OCI-LY7 (cell line): ENCODE measurements at regions not wholly inside any gene's neighbourhood (a gene's known extent, or its start where the extent isn't known, plus 50 kb on each side); places are given as distances from the start of the nearest gene placed in this dataset.

Experiments
- BruUV-seq: library from RNA; stranded (reverse); fragments of 400-500 nt; replicated peaks from 2 replicates; lab custom pipeline; 2021; lab: Mats Ljungman, UMichigan
- CTCF ChIA-PET: fragments of 300-600 bp; sonication (Branson Sonifier 250); formaldehyde crosslinking; loops from one replicate; lab custom pipeline; 2022; ENCODE audit warnings: antibody characterized with exemption; ENCODE audit not compliant: unreplicated experiment; lab: Charles Lee
- POLR2A ChIA-PET: fragments of 300-600 bp; sonication (Branson Sonifier 250); formaldehyde crosslinking; loops from one replicate; lab custom pipeline; 2022; ENCODE audit warnings: antibody characterized with exemption; lab: Charles Lee
- DNase-seq: peaks from one replicate; pipeline ENCODE4 v3.0.0-alpha.2; 2015; ENCODE audit warnings: low spot score
- H2AFZ ChIP-seq: fragments of 200-600 bp; sonication (generic), shearing (Covaris generic); 2 replicates; pipeline ENCODE4 v1.6.1; 2014; ENCODE audit warnings: mild to moderate bottlenecking, antibody characterized with exemption, low read length, moderate library complexity
- H3K27ac ChIP-seq: fragments of 200-600 bp; sonication (generic); 2 replicates; pipeline ENCODE4 v1.5.1; 2014; ENCODE audit warnings: mixed run types, low read depth, mild to moderate bottlenecking, moderate library complexity, low read length, inconsistent platforms; ENCODE audit not compliant: poor library complexity, severe bottlenecking
- H3K36me3 ChIP-seq: fragments of 200-600 bp; sonication (generic); 2 replicates; pipeline ENCODE4 v1.6.1; 2014; ENCODE audit warnings: mild to moderate bottlenecking, antibody characterized with exemption, low read length, moderate library complexity, mixed read lengths; ENCODE audit not compliant: insufficient read depth
- H3K4me1 ChIP-seq: fragments of 200-600 bp; sonication (generic); 2 replicates; pipeline ENCODE4 v1.5.1; 2014; ENCODE audit warnings: mild to moderate bottlenecking, low read length; ENCODE audit not compliant: insufficient read depth, poor library complexity, severe bottlenecking
- H3K4me2 ChIP-seq: fragments of 200-600 bp; sonication (generic); 2 replicates; pipeline ENCODE4 v1.6.1; 2014; ENCODE audit warnings: mild to moderate bottlenecking, low read length
- H3K4me3 ChIP-seq: fragments of 200-600 bp; sonication (generic); 2 replicates; pipeline ENCODE4 v1.5.1; 2014; ENCODE audit warnings: mild to moderate bottlenecking, low read depth, low read length; ENCODE audit not compliant: poor library complexity, severe bottlenecking
- H3K79me2 ChIP-seq: fragments of 200-600 bp; sonication (generic); 2 replicates; pipeline ENCODE4 v1.6.1; 2016; ENCODE audit warnings: low read depth, mild to moderate bottlenecking, low read length, moderate library complexity, mixed read lengths; ENCODE audit not compliant: insufficient read depth
- H3K9me2 ChIP-seq: fragments of 200-600 bp; sonication (generic); 2 replicates; pipeline ENCODE4 v1.6.1; 2016; ENCODE audit warnings: mild to moderate bottlenecking, low read length, mixed read lengths; ENCODE audit not compliant: insufficient read depth
- H3K9me3 ChIP-seq: fragments of 200-600 bp; sonication (generic); 2 replicates; pipeline ENCODE4 v1.6.1; 2014; ENCODE audit warnings: mild to moderate bottlenecking, mixed run types, low read length, mixed read lengths
- H4K20me1 ChIP-seq: fragments of 200-600 bp; sonication (generic); 2 replicates; pipeline ENCODE4 v1.6.1; 2014; ENCODE audit warnings: mild to moderate bottlenecking, antibody characterized with exemption, low read length, moderate library complexity, mixed read lengths; ENCODE audit not compliant: insufficient read depth
- CTCF ChIP-seq: fragments of 200-600 bp; sonication (generic); conservative IDR thresholded peaks from 2 replicates; pipeline ENCODE4 v1.5.1; 2014; ENCODE audit warnings: mild to moderate bottlenecking, antibody characterized with exemption, low read length, moderate library complexity, mixed read lengths
- EZH2phosphoT487 ChIP-seq: fragments of 200-600 bp; sonication (generic); IDR thresholded peaks from 2 replicates; pipeline ENCODE4 v1.6.1; 2018; ENCODE audit warnings: low read depth, borderline replicate concordance, mild to moderate bottlenecking, mixed run types, antibody characterized with exemption, low read length, moderate library complexity, mixed read lengths
- intact Hi-C: fragments of 100-400 bp; cut with micrococcal nuclease; formaldehyde crosslinking; loops from one replicate; pipeline ENCODE4 v1.10.0; 2022; ENCODE audit not compliant: unreplicated experiment

- no peak for DNase-seq
- no peak for TF ChIP-seq CTCF
- no peak for TF ChIP-seq EZH2phosphoT487
- Histone ChIP-seq H3K4me3 (no peak overlapping the region), H3K4me2 (no peak overlapping the region), H3K79me2 (no peaks in the 10 kb centered on the region), H3K9me2 (no peaks in the 10 kb centered on the region; the same call in 1 of the 2 replicates), H2AFZ (no peak overlapping the region), H3K27ac (no peak overlapping the region), H3K4me1 (no peaks in the 10 kb centered on the region), H3K36me3 (no peaks in the 10 kb centered on the region), H4K20me1 (no peaks in the 10 kb centered on the region), H3K9me3 (no peaks in the 10 kb centered on the region)
- intact Hi-C loops: no loop called here
- ChIA-PET CTCF (no interaction called here), POLR2A (no interaction called here)
- no TSS peak for BruUV-seq
Observed at GRCh38 chr10:62964026-62964425, 147.9 kb upstream of the EGR2 start.

- TF ChIP-seq EZH2phosphoT487: no peak
- no peak for TF ChIP-seq CTCF
- H3K4me3 ChIP-seq: no peak overlapping the region
- ChIA-PET CTCF (no interaction called here), POLR2A (interaction anchor here (0.7 to 1.4 kb wide), 2 partner anchors 28 to 44 kb away, joined by 3 to 4 read pairs; no protein-coding TSS in a partner anchor)
- intact Hi-C loops: no loop called here
- no TSS peak for BruUV-seq
- H4K20me1 ChIP-seq: no peaks in the 10 kb centered on the region
- H3K27ac ChIP-seq: no peak overlapping the region
- no peaks in the 10 kb centered on the region for H3K79me2 ChIP-seq
- no peaks in the 10 kb centered on the region for H3K36me3 ChIP-seq
- H3K4me2 ChIP-seq: no peak overlapping the region
- H2AFZ ChIP-seq: no peak overlapping the region
- H3K9me3 ChIP-seq: no peaks in the 10 kb centered on the region
- no peaks in the 10 kb centered on the region; the same call in 1 of the 2 replicates for H3K9me2 ChIP-seq
- H3K4me1 ChIP-seq: no peaks in the 10 kb centered on the region
- peak; percentile 3 for DNase-seq
Observed at GRCh38 chr10:62961951-62962523, 145.9 kb upstream of the EGR2 start.

- CTCF ChIA-PET: no interaction called here
- Histone ChIP-seq H4K20me1 (no peaks in the 10 kb centered on the region), H3K79me2 (no peaks in the 10 kb centered on the region), H3K9me2 (no peaks in the 10 kb centered on the region; the same call in 1 of the 2 replicates), H3K4me1 (no peaks in the 10 kb centered on the region), H3K4me3 (no peak overlapping the region), H3K4me2 (no peak overlapping the region), H2AFZ (no peak overlapping the region), H3K9me3 (no peaks in the 10 kb centered on the region), H3K27ac (no peak overlapping the region), H3K36me3 (no peaks in the 10 kb centered on the region)
- BruUV-seq: no TSS peak
- intact Hi-C loops: no loop called here
- POLR2A ChIA-PET: interaction anchor here (0.6 to 0.8 kb wide), 2 partner anchors 132 to 581 kb away, joined by 3 read pairs; no protein-coding TSS in a partner anchor
- DNase-seq: no peak
- TF ChIP-seq CTCF: no peak
- TF ChIP-seq EZH2phosphoT487: no peak
Observed at GRCh38 chr10:62960416-62960815, 144.2 kb upstream of the EGR2 start.
